Suppressor macrophage treated with lipopolysaccharide for 1 hour (primary cell): ENCODE measurements at regions not wholly inside any gene's neighbourhood (a gene's known extent, or its start where the extent isn't known, plus 50 kb on each side); places are given as distances from the start of the nearest gene placed in this dataset.
"Not testable (repeated sequence)": the region's sequence is repeated elsewhere in the genome, so short reads cannot be mapped to it uniquely, and the experiment has no call there.

ENCODE experiments used
- DNase-seq, 3 donors: peaks; one replicate each; pipeline ENCODE4 v3.0.0-alpha.2; 2020 to 2022

GRCh38 chr2:201946746-201947145 lies 86.9 kb upstream of the FZD7 start:
- DNase-seq: not testable (repeated sequence)

- DNase-seq: no peak
Measured at GRCh38 chr2:201947287-201947686, 86.4 kb upstream of the FZD7 start.

DNA sequence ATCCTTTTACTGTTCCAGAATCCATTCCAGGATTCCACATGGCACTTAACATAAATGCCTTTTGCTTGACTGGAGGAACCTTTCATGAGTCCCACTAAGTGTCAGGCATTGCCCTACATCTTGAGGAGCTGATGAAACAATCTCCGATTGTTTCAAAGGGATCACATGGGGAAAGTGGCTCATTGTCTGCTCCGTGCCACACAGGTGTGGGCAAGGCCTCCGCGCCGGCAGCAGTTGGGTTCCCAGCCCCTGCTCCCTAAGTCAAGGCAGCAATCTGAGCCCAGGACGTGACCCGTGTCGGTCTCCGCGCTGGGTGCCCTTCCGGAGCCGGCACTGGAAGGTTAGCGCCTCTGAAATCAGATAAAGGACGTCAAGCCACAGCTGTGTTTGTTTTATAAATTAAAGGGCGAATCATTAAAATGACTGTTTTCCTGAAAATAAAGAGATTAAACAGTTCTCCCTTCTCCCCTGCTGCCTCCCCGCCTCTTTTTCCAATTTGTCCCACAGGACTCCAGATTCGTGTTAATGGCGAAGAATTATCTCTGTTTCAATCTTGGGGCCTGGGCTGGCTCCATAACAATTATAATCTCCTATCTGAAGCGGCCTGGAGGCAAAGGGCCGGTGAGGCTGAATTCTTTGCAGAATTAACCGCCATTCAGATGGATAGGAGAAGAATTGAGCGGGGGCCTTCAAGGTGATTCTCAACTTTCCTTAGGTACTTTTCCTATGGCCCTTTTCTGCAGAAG lies 84.3 kb upstream of the FZD7 start:
- no peak for DNase-seq

DNA sequence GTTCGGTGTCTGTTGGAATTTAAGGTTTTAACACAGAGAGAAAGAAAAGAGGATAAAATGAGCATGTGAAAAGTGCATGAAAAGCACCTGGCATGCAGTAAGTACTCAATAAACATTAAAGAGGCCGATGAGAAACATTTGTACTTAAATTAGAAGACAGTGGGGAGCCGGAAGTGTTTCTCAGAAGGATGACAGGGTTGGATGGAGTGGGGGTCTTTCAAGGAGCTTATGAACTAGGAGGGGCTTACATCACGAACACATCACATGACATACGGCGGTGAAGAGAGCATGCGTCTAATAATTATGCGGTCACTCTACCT lies 83.8 kb upstream of the FZD7 start:
- DNase-seq: no peak

DNA sequence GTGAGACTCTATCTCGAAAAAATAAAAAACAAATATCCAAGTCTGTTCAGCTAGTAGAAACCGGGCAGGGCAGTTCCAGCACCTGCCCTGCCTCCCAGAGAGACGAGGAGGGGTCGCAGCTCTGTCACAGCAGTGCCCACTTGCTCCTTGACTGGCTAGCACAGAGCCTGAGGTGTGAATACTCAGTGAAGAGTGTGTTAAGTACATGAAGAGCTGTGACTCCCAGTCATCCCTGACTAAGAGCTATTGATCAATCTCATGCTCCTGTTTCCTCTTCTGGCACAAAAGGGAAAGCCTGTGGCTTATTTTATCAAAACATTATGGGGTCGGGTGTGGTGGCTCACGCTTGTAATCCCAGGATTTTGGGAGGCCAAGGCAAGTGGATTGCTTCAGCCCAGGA lies 83.0 kb upstream of the FZD7 start:
- DNase-seq: peak in 2 of 3 donors; percentile 33 to 38

- no peak for DNase-seq
Measured at GRCh38 chr2:201952187-201952586, 81.5 kb upstream of the FZD7 start.

DNA sequence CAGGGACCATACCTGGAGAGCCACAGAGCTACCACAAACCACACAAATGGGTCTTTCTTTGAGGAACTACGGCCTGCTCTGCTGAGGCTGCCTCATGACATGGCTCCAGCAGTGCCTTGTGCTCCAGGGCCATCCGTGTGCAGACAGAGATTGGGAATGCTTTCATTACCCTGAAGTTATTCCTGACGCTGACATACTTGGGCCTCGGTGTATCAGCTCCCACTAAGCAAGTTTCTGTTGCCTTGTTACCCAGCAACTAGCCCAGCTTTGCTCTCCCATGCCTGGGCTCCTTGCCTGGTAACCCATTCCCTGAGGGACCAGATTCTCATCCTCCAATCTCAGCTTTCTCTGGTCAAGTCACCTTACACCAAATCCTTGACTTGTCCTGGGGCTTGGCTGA lies 80.3 kb upstream of the FZD7 start:
- DNase-seq: no peak

DNA sequence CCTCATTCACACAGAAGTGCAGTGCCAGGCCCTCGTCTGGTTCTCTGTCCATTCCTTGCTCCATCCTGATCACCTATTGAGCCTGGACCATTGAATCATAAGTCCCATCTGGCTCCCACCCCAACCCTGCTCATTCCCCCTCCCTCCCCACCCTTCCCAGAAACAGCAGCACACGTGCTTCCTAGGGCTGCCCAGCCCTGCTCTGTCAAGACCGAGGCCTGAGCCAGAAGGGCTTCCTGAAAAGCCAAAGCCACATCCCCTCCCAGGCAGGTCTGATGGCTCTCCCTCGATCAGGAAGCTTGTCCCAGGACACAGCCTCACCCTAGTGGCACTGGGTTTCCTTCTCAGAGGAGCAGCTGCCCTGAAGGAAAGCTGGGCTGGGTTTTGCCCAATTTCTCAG lies 79.8 kb upstream of the FZD7 start:
- no peak for DNase-seq

DNA sequence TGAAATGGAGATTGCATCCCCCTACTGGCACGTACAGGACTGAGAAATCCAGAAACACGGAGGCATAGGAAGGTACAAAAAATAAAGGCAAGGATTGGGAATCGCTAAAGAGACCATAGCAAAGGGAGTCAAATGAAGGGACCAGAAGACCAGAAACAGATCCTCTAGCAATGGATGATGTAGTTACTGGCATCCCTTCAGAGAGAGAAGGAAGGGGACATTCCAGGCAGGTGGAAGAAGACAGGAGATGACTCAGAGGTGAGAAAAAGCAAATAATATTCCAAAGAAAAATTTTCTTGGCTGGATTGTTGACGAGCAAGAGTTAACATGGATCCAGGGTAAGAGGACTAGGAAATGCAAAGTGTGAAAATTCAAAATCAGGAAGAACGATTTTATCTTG lies 78.4 kb upstream of the FZD7 start:
- no peak for DNase-seq

- peak; percentile 28 to 38 (median 34) for DNase-seq
Measured at GRCh38 chr2:201955702-201956141, 77.9 kb upstream of the FZD7 start.

DNA sequence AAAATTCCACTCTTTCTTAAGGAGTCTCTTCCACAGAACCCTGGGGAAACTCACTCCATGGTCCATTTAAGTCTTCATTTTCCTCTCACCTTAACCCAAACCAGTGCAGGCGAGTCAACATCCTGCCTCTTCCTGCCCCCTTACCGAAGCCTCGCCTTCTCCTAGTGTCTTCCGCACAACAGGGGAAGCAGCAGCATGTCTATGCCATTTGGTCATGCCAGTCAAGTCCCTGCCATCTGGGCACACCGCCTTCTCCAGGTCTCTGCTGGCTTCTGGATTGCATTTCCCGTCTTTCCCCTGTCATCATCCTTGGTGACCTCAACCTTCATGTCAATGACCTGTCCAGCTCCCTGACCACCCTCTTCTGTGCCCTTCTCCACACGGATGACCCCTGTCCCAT lies 77.3 kb upstream of the FZD7 start:
- DNase-seq: no peak

DNA sequence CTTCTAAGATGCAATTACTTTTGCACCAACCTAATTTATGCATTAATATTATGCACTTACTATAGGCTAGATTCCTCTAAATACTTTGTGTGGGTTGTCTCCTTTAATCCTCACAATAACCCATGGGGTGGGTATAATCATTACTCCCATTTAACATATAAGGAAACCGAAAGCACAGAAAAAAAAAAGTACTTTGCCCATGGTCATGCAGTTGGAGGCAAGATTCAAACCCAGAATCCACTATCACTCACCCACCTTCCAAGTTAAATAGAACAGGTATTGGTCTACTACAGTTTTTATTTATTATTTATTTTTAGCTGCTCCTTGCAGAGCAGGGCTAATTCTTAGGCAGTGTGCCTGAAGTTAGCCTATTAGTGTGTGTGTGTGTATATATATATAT lies 76.6 kb upstream of the FZD7 start:
- no peak for DNase-seq

- DNase-seq: no peak
Measured at GRCh38 chr2:201959198-201959597, 74.5 kb upstream of the FZD7 start.

- no peak for DNase-seq
Measured at GRCh38 chr2:201959626-201960025, 74.0 kb upstream of the FZD7 start.

GRCh38 chr2:201960305-201960704 lies 73.3 kb upstream of the FZD7 start:
- no peak for DNase-seq

GRCh38 chr2:201961401-201961800 lies 72.3 kb upstream of the FZD7 start:
- DNase-seq: no peak

DNA sequence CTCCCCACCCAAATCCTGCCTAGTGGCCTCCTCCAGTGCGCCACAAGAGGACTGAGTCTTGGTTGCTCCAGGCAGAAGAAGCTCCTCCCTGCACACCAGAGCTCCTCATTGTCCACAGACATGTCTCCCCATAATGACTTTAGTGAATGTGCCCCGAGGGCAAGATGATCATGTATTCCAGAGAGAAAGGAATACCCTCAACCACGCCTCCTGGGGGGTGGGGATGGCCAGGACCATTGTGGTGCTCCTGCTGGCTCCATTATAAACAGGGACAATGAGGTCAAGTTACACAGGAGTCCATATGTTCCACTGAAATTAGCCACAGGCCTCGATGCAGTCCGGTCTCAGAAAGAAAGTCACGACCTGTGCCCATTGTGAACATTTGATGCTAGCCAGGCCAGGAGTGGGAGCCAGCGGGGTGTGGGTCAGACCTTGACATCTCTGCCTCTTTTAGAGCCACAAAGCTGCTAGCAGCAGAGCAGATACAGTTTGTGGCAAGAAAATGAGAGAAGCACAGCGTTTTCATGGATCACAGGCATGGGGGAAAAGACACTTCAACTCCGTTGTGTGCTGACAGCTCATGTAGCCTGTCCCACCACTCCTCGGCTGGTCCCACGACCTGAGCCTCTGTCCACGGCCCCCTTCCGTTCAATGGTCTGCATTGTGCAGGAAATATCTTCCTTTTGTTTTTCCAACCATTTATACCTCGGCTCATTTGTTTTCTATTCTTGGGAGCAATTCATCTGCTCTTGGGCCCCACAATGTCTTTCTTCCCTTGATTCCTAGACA lies 70.7 kb upstream of the FZD7 start:
- DNase-seq: no peak

GRCh38 chr2:201964011-201964410 lies 69.6 kb upstream of the FZD7 start:
- DNase-seq: no peak

DNA sequence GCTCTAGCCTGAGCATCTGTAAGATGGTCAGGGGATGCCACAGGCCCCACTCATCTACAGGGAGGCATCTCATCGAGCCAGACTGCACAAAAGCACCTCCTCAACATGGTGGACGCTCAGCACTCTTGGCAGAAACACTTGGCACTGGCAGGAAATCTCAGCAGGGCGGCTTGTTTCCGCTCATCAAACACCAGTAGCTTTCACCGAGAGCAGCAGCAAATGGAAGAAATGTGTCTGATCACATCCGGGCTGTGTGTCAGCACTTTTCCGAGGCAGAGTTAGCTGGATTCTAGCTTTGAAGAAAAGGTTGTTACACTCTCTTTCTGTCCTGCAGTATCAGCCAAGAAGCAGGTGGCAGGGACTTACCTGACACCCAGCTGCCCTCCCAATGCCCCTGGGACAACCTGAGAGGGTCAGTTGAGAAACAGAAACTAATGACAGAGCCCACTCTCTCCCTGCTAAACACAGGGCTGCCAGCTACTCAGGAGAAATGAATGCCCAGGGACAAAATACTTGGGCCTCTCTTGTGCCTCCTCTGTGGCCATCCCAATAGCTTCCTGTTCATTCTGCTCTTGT lies 68.9 kb upstream of the FZD7 start:
- DNase-seq: no peak

GRCh38 chr2:201965550-201965949 lies 68.1 kb upstream of the FZD7 start:
- DNase-seq: no peak

- DNase-seq: peak in 1 of 3 donors; percentile 9
Measured at GRCh38 chr2:201966691-201967438, 66.8 kb upstream of the FZD7 start.

- DNase-seq: no peak
Measured at GRCh38 chr2:201968050-201968449, 65.6 kb upstream of the FZD7 start.

- DNase-seq: no peak
Measured at GRCh38 chr2:201968476-201968875, 65.2 kb upstream of the FZD7 start.
